Lower lobe of right lung (tissue), 2 donors: ENCODE measurements at regions not wholly inside any gene's neighbourhood (a gene's known extent, or its start where the extent isn't known, plus 50 kb on each side); places are given as distances from the start of the nearest gene placed in this dataset.

Source experiments
- ATAC-seq, 2 donors: fragments of 200-7000 bp; cut with Tn5 transposase; one replicate each; pipeline ENCODE4 v1.9.1; 2020 to 2022; ENCODE audit warnings: mild to moderate bottlenecking in 2 of 2, moderate library complexity in 2 of 2
- DNase-seq: peaks from one replicate; pipeline ENCODE4 v3.0.0-alpha.2; 2020
- H3K27ac ChIP-seq: fragments of 200-600 bp; one replicate; pipeline ENCODE4 v1.8.0; 2022
- H3K27me3 ChIP-seq: fragments of 200-600 bp; one replicate; pipeline ENCODE4 v1.8.0; 2022; ENCODE audit warnings: low read depth
- H3K36me3 ChIP-seq: fragments of 200-600 bp; one replicate; pipeline ENCODE4 v1.8.0; 2022; ENCODE audit warnings: mild to moderate bottlenecking
- H3K4me1 ChIP-seq: fragments of 200-600 bp; one replicate; pipeline ENCODE4 v1.8.0; 2022
- H3K4me3 ChIP-seq: fragments of 200-600 bp; one replicate; pipeline ENCODE4 v1.8.0; 2022; ENCODE audit warnings: mild to moderate bottlenecking
- H3K9me3 ChIP-seq: fragments of 200-600 bp; one replicate; pipeline ENCODE4 v1.8.0; 2022
- intact Hi-C: fragments of 100-400 bp; cut with DNase I; formaldehyde crosslinking; loops from one replicate; pipeline ENCODE4 v1.11.0; 2022
- TF ChIP-seq, protein P1 (sequence below): fragments of 200-600 bp; IDR thresholded peaks from one replicate; pipeline ENCODE4 v1.8.0; 2022; ENCODE audit warnings: antibody characterized with exemption, mild to moderate bottlenecking
- donor health status: DM: no; HTN: yes; CAD: no; lungs with severe emphysema.

DNA sequence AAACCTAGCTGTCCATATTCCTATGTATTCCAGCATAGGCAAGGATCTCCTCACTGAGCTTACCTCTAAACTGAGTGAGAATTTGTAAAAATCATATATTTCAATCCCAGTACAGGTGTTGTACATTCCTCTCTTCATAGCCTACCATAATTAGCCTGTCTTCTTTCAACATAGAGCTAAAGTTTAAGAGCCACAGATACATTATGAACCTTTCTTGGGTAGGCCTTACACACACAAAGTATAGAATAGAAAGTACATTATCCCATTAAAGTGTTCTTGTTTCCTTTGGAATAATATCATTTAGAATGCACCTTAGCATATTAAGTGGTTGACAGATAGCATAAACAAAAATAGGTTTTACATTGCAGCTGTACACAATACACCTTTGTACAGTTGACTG, 282.1 kb upstream of the TMEM161B start:
- ATAC-seq, result no peak
- TF ChIP-seq, protein P1, sequence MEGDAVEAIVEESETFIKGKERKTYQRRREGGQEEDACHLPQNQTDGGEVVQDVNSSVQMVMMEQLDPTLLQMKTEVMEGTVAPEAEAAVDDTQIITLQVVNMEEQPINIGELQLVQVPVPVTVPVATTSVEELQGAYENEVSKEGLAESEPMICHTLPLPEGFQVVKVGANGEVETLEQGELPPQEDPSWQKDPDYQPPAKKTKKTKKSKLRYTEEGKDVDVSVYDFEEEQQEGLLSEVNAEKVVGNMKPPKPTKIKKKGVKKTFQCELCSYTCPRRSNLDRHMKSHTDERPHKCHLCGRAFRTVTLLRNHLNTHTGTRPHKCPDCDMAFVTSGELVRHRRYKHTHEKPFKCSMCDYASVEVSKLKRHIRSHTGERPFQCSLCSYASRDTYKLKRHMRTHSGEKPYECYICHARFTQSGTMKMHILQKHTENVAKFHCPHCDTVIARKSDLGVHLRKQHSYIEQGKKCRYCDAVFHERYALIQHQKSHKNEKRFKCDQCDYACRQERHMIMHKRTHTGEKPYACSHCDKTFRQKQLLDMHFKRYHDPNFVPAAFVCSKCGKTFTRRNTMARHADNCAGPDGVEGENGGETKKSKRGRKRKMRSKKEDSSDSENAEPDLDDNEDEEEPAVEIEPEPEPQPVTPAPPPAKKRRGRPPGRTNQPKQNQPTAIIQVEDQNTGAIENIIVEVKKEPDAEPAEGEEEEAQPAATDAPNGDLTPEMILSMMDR, result no peak
- Histone ChIP-seq H3K27ac (no peak overlapping the region), H3K4me1 (no peaks in the 10 kb centered on the region), H3K9me3 (no peaks in the 10 kb centered on the region), H3K27me3 (no peaks in the 10 kb centered on the region), H3K4me3 (no peak overlapping the region), H3K36me3 (no peaks in the 10 kb centered on the region)
- intact Hi-C loops, result no loop called here
- no peak for DNase-seq

DNA sequence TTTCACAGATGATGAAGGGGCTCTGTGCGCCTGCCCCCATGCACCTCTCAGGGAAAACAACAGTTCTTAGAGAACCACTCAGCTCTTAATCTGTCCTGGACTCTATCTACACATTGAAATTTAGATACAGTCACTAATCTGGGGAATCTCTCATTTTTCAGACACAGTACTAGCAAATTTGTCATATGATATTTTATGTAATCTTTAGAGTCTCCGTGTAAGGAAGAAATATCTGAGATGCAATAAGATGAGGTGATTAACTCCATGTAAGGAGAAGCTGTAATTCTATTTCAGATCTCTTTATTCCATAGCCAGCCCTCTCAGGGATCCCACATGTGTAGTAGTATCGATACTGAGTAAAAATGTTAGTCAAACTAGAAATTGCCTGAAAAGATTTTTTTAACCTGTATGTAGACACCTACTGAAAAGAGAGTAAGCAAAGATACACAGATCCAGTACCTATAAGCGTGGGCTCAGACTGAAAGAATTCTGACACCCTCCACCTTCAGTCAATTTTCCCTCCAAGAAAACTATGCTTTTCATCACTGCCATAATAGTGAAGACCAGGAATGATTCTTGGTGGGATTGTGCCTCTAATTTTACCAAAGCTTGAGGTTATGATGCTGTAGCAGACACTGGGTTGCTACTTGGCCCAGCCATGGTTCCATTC, 279.6 kb upstream of the TMEM161B start:
- Histone ChIP-seq H3K36me3 (no peaks in the 10 kb centered on the region), H3K9me3 (no peaks in the 10 kb centered on the region), H3K27ac (no peak overlapping the region), H3K27me3 (no peaks in the 10 kb centered on the region), H3K4me1 (no peaks in the 10 kb centered on the region), H3K4me3 (no peak overlapping the region)
- intact Hi-C loops, result no loop called here
- ATAC-seq (no peak), DNase-seq (no peak)
- TF ChIP-seq, protein P1, result no peak

DNA sequence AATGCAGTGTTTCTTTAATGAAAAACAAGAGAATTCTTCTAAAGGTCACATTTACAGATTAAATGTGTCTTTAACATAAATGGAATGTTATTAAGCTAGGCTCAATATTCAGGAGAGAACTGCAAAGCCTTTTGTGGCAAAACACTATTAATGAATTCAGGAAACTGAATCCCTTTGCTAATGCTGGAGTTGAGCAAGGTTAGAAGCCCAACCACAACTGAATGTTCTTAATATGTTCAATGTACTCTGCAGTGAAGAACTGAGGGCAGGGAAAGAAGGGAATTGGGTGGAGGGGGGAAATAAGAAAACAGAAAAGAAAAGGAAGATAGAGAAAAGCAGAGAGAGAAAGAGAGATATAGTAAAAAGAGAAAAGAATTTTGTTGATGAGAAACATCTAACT, 276.7 kb upstream of the TMEM161B start:
- Histone ChIP-seq H3K27me3 (no peaks in the 10 kb centered on the region), H3K9me3 (no peaks in the 10 kb centered on the region), H3K27ac (no peak overlapping the region), H3K4me1 (no peaks in the 10 kb centered on the region), H3K36me3 (no peaks in the 10 kb centered on the region), H3K4me3 (no peak overlapping the region)
- intact Hi-C loops, result no loop called here
- TF ChIP-seq, protein P1, result no peak
- DNase-seq (no peak), ATAC-seq (no peak)

DNA sequence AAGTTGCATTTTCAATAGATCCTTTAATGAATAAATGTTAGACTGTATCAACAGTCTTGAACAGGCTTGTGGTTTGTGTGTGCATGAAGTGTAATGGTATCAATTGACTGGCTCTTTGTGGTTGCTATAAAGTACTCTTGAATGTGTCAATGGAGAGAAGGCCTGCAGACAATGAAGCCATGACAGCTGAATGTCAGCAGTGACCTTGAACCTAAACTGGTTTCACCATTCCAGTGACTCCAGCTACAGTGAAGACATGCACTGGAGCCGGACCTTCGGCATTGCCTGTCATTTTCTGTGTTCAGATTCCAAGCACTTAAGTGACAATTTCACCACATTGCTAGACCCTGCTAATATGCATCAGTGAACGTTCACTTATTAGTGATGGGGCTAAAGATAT, 276.0 kb upstream of the TMEM161B start:
- Histone ChIP-seq H3K4me1 (no peaks in the 10 kb centered on the region), H3K9me3 (no peaks in the 10 kb centered on the region), H3K27ac (no peak overlapping the region), H3K4me3 (no peak overlapping the region), H3K36me3 (no peaks in the 10 kb centered on the region), H3K27me3 (no peaks in the 10 kb centered on the region)
- intact Hi-C loops, result no loop called here
- no peak for DNase-seq
- ATAC-seq, result no peak
- TF ChIP-seq, protein P1, result no peak

DNA sequence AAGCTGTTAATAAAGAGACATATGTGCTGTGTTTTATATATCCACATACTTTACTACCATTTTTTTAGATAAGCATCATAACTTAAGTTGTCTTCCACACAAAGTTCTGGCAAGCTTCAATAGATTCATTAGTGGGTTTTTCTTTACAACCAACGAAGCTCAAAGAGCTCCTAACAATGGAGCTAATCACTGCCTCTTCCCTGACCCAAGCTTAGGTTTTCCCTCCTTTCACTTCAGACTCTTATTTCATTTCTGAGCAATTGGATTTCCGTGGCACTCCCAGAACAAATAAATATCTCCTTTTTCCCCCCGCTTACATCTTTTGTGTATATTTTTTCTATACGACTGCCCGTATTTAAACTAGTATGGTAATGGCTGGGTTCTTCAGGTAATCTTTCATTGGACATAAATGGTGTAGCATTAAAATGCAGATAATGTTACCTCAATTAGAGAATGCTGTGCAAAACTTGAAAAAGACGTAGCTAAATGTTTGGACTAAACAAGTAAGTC, 275.5 kb upstream of the TMEM161B start:
- Histone ChIP-seq H3K9me3 (no peaks in the 10 kb centered on the region), H3K27ac (no peak overlapping the region), H3K27me3 (no peaks in the 10 kb centered on the region), H3K4me1 (no peaks in the 10 kb centered on the region), H3K36me3 (no peaks in the 10 kb centered on the region), H3K4me3 (no peak overlapping the region)
- DNase-seq, result no peak
- TF ChIP-seq, protein P1, result no peak
- ATAC-seq, result no peak
- intact Hi-C loops, result no loop called here
